Smooth muscle cell (in vitro differentiated cells): ENCODE measurements at regions not wholly inside any gene's neighbourhood (a gene's known extent, or its start where the extent isn't known, plus 50 kb on each side); places are given as distances from the start of the nearest gene placed in this dataset.
"Not testable (repeated sequence)": the region's sequence is repeated elsewhere in the genome, so short reads cannot be mapped to it uniquely, and the experiment has no call there.

Experiments used
- DNase-seq: peaks from one replicate; lab custom pipeline; 2025; ENCODE audit not compliant: unreplicated experiment; lab: John Stamatoyannopoulos, UW
- H2AFZ ChIP-seq: fragments of 200-600 bp; sonication (generic); 2 replicates; pipeline ENCODE4 v1.6.0; 2016; ENCODE audit warnings: antibody characterized with exemption, low read depth, mild to moderate bottlenecking
- H3F3A ChIP-seq: fragments of 200-600 bp; sonication (generic); 2 replicates; pipeline ENCODE4 v1.6.0; 2017; ENCODE audit warnings: antibody characterized with exemption, low read depth
- H3K27ac ChIP-seq: fragments of 200-600 bp; sonication (generic); 2 replicates; pipeline ENCODE4 v1.5.1; 2016; ENCODE audit warnings: low read depth, mild to moderate bottlenecking
- H3K27me3 ChIP-seq: fragments of 200-600 bp; sonication (generic); 2 replicates; pipeline ENCODE4 v1.6.1; 2016; ENCODE audit warnings: low read depth, mild to moderate bottlenecking
- H3K36me3 ChIP-seq: fragments of 200-600 bp; sonication (generic); 2 replicates; pipeline ENCODE4 v1.5.1; 2016; ENCODE audit warnings: low read depth
- H3K4me1 ChIP-seq: fragments of 200-600 bp; sonication (generic); 2 replicates; pipeline ENCODE4 v1.5.1; 2016; ENCODE audit warnings: low read depth
- H3K4me2 ChIP-seq: fragments of 200-600 bp; sonication (generic); 2 replicates; pipeline ENCODE4 v1.6.0; 2016; ENCODE audit warnings: mild to moderate bottlenecking
- H3K4me3 ChIP-seq: fragments of 200-600 bp; sonication (generic); 2 replicates; pipeline ENCODE4 v1.5.1; 2016; ENCODE audit warnings: mild to moderate bottlenecking
- H3K79me2 ChIP-seq: fragments of 200-600 bp; sonication (generic); 2 replicates; pipeline ENCODE4 v1.6.0; 2016; ENCODE audit warnings: low read depth, mild to moderate bottlenecking
- H3K9ac ChIP-seq: fragments of 200-600 bp; sonication (generic); 2 replicates; pipeline ENCODE4 v1.6.0; 2016; ENCODE audit warnings: low read depth
- H3K9me3 ChIP-seq: fragments of 200-600 bp; sonication (generic); replicated peaks from 2 replicates; pipeline ENCODE4 v1.5.1; 2016; ENCODE audit warnings: low read depth
- H4K20me1 ChIP-seq: fragments of 200-600 bp; sonication (generic); 2 replicates; pipeline ENCODE4 v1.6.0; 2016; ENCODE audit warnings: low read depth
- CTCF ChIP-seq: fragments of 200-600 bp; sonication (generic); IDR thresholded peaks from 2 replicates; pipeline ENCODE4 v1.5.1; 2017; ENCODE audit warnings: borderline replicate concordance, mild to moderate bottlenecking, antibody characterized with exemption; ENCODE audit not compliant: insufficient read depth, poor library complexity, severe bottlenecking
- WGBS: methylation state at CpG from one replicate; pipeline ENCODE4 v1.1.7; 2016; ENCODE audit warnings: low lambda C conversion rate; 5-methylcytosine and 5-hydroxymethylcytosine counted together

- H2AFZ ChIP-seq, result no peak overlapping the region
- 87% methylated on average over 2 of the region's 2 CpGs for WGBS
- H3K4me1 ChIP-seq, result no peaks in the 10 kb centered on the region
- H3K4me2 ChIP-seq, result no peak overlapping the region
- H3K27ac ChIP-seq, result no peak overlapping the region
- H3K9ac ChIP-seq, result no peak overlapping the region
- H3K27me3 ChIP-seq, result no peaks in the 10 kb centered on the region
- H3K4me3 ChIP-seq, result no peak overlapping the region
- no peak for TF ChIP-seq CTCF
- no peaks in the 10 kb centered on the region for H3F3A ChIP-seq
- H4K20me1 ChIP-seq, result no peaks in the 10 kb centered on the region
- no peaks in the 10 kb centered on the region for H3K9me3 ChIP-seq
- H3K79me2 ChIP-seq, result no peaks in the 10 kb centered on the region
- DNase-seq, result no peak
- H3K36me3 ChIP-seq, result no peaks in the 10 kb centered on the region
Observed at GRCh38 chrX:98194036-98194435, 1310.3 kb downstream of the RPA4 start.

- Histone ChIP-seq H3F3A (no peaks in the 10 kb centered on the region), H3K9ac (no peak overlapping the region), H3K4me1 (peaks cover 12% of the 10 kb centered on the region), H2AFZ (peak overlapping the region; percentile 22), H3K27ac (peak overlapping the region; percentile 24), H3K79me2 (no peaks in the 10 kb centered on the region), H3K9me3 (no peaks in the 10 kb centered on the region), H3K27me3 (no peaks in the 10 kb centered on the region), H3K36me3 (no peaks in the 10 kb centered on the region), H4K20me1 (no peaks in the 10 kb centered on the region), H3K4me2 (no peak overlapping the region), H3K4me3 (no peak overlapping the region)
- 59% methylated on average over 2 of the region's 2 CpGs for WGBS
- no peak for DNase-seq
- TF ChIP-seq CTCF, result no peak
Observed at GRCh38 chrX:98203800-98204199, 1320.1 kb downstream of the RPA4 start.

- no peak overlapping the region for H3K27ac ChIP-seq
- WGBS, result 91% methylated on average over 3 of the region's 3 CpGs
- H2AFZ ChIP-seq, result no peak overlapping the region
- no peak overlapping the region for H3K4me2 ChIP-seq
- no peaks in the 10 kb centered on the region for H3K9me3 ChIP-seq
- no peaks in the 10 kb centered on the region for H3F3A ChIP-seq
- H3K36me3 ChIP-seq, result no peaks in the 10 kb centered on the region
- H3K27me3 ChIP-seq, result no peaks in the 10 kb centered on the region
- H3K79me2 ChIP-seq, result no peaks in the 10 kb centered on the region
- no peaks in the 10 kb centered on the region for H4K20me1 ChIP-seq
- no peak for DNase-seq
- TF ChIP-seq CTCF, result no peak
- no peak overlapping the region for H3K4me3 ChIP-seq
- peaks cover 12% of the 10 kb centered on the region for H3K4me1 ChIP-seq
- H3K9ac ChIP-seq, result no peak overlapping the region
Observed at GRCh38 chrX:98207947-98208346, 1324.2 kb downstream of the RPA4 start.

- TF ChIP-seq CTCF, result no peak
- H3K9me3 ChIP-seq, result no peaks in the 10 kb centered on the region
- H3K9ac ChIP-seq, result no peak overlapping the region
- H3K4me3 ChIP-seq, result no peak overlapping the region
- no peaks in the 10 kb centered on the region for H3K27me3 ChIP-seq
- H3K79me2 ChIP-seq, result no peaks in the 10 kb centered on the region
- H4K20me1 ChIP-seq, result no peaks in the 10 kb centered on the region
- no peaks in the 10 kb centered on the region for H3F3A ChIP-seq
- H2AFZ ChIP-seq, result no peak overlapping the region
- no peaks in the 10 kb centered on the region for H3K36me3 ChIP-seq
- H3K27ac ChIP-seq, result no peak overlapping the region
- no peak for DNase-seq
- H3K4me1 ChIP-seq, result no peaks in the 10 kb centered on the region
- no peak overlapping the region for H3K4me2 ChIP-seq
Observed at GRCh38 chrX:98231003-98231402, 1347.3 kb downstream of the RPA4 start.

- H3K9me3 ChIP-seq, H3K4me2 ChIP-seq, DNase-seq, H3K36me3 ChIP-seq, H2AFZ ChIP-seq, H3F3A ChIP-seq, H3K4me3 ChIP-seq, H3K4me1 ChIP-seq, H3K9ac ChIP-seq, H3K79me2 ChIP-seq, H4K20me1 ChIP-seq, H3K27ac ChIP-seq, H3K27me3 ChIP-seq: not testable (repeated sequence)
- WGBS, result 96% methylated on average over 6 of the region's 6 CpGs
Observed at GRCh38 chrX:98240061-98240460, 1356.4 kb downstream of the RPA4 start.
